ENCODE measurements at regions not wholly inside any gene's neighbourhood (a gene's known extent, or its start where the extent isn't known, plus 50 kb on each side); places are given as distances from the start of the nearest gene placed in this dataset.
A peak's percentile ranks its signal among the peaks of the same experiment; 100 is the strongest.
"Not testable (repeated sequence)": the region's sequence is repeated elsewhere in the genome, so short reads cannot be mapped to it uniquely, and the experiment has no call there.

DNA sequence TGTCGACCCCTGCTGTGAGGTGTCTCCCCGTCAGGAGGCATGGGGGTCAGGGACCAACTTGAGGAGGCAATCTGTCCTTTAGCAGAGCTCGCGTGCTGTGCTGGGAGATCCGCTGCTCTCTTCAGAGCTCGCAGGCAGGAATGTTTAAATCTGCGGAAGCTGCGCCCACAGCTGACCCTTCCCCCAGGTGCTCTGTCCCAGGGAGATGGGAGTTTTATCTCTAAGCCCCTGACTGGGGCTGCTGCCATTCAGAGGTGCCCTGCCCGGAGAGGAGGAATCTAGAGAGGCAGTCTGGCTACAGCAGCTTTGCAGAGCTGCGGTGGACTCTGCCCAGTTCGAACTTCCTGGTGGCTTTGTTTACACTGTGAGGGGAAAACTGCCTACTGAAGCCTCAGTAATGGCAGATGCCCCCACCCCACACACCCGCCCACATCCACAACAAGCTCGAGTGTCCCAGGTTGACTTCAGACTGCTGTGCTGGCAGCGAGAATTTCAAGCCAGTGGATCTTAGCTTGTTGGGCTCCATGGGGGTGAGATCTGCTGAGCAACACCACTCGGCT lies 133.1 kb downstream of the CENPC start:
- not testable (repeated sequence) for DNase-seq

DNA sequence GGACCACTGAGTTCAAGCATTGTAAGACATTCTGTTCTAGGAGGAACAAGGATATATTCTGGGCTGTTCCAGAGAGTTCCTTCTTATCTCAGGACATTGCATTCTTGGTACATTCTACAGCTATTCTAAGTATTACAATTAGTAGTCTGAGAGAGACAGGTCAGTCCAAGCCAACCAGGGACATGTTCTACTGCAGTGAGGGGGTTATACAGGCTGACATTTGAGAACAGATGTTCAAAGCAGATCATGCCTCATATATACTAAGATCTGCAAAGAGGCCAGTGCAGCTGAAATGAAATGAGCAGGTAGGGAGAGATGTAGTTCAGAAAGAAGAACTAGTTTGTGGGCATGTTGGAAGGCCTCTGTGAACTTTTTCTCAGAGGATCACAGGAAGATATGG lies 142.0 kb downstream of the CENPC start:
- no peak for DNase-seq

DNA sequence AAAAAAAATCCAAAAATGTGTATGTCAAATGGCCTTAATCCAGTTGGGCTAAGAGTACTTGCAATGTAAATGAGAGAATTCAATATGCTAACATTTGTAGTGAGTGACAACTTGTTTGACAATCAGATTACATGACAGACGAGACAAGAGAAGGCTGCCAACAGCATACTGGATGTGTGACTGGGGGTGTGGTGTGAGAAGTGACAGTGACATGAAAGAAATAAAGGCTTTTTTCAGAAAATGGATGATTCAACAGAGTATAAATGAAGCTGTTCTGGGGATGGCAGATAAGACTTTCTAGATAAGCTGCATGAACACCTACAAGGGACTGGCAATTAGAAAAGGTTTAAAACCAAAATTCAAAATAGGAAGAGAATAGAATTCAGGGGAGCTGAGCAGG lies 143.4 kb downstream of the CENPC start:
- DNase-seq, result no peak

DNA sequence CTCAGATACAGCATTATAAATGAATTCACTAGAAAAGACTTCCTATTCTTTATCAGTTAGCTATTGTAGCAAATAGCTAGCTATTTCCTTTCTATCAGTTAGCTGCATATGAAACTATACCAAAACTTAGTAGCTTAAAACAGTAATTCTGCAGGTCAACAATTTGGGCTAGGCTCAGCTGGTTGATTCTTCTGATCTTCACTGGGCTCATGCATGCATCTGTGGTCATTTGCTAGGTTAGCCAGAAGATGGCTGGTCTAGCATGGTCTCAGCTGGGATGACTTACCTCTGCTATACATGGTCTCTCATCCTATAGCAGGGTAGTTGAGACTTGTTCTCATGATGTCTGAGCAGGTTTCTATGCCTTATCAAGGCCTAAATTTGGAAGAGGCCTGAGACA lies 147.4 kb downstream of the CENPC start:
- no peak for DNase-seq

DNA sequence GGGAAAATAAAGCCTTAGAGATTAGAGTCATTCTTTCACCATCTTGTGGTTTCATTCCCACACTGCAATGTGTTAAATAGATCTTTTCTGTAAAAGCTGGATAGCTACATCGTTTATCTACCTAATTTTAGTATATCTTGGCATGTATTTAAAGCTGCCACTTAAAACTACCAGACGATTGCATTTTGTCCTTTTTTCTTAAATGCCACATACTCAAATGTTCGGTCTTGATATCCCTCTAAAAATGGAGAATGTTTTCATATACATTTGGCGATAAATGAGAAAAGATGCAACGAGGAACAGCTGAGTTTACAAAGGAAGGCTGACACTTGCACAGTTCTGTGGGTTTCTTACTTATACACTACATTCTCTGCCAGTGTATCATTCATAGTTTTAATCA lies 148.3 kb downstream of the CENPC start:
- DNase-seq, result no peak

DNA sequence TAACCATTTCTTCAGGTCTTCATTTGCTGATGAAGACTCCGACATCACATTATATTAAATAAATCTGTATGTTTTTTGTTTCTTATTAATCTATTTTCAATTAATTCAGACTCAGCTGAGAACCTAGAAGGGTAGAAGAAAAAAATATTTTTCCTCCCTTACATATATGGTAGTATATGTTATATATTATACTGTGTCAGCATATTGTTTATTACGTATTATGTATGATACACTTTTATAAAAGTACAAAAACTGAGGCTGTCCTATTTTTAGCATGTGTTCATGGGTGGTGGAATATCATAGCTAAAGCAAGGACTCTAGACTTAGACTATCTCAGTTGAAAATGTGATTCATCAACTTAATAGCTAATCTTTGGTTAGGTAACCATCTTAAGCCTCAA lies 149.3 kb downstream of the CENPC start:
- no peak for DNase-seq

DNA sequence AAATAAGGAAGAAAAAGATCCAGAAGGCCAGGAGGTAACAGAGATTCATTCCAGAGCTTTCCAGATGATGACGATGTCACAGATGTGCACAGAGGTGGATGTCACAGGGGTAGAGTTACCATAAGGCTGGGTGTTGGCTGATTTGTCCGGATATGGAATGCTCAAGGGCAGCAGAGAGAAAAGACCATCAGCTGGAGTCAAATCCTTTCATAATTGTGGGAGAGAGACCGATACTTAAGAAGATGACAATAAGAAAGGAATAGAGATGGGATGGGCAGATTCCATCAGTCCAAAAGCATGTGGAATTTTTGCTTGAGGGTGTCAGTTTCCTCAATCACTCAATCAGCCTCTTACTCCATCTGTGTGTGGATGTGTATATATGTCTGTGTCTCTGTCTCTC lies 150.4 kb downstream of the CENPC start:
- no peak for DNase-seq

DNA sequence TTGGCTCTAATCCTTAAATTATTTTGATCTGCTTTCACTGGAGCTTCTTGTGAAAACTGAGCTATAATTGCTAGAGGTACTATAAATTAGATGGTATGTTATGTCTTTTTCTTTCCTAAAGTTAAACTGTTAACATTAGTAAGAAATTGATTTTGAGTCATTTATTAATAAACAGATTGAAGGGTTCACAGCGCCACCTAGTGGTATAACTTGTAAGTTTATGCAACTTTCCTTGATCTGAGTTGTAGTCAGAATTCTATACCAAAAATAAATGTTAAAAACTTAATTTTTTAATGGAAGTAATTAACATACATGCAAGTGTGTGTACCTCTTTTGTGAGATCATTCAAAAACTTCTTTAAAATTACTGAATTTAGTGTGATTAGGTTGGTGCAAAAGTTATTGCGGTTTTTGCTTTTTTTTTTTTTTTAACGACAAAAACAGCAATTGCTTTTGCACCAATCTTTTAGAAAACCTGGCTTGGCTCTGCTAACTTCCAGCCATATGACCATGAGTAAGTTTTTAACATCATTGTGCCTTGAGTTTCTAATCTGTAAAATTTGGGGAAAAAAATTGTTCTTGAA lies 151.5 kb downstream of the CENPC start:
- DNase-seq, result peak; percentile 10

DNA sequence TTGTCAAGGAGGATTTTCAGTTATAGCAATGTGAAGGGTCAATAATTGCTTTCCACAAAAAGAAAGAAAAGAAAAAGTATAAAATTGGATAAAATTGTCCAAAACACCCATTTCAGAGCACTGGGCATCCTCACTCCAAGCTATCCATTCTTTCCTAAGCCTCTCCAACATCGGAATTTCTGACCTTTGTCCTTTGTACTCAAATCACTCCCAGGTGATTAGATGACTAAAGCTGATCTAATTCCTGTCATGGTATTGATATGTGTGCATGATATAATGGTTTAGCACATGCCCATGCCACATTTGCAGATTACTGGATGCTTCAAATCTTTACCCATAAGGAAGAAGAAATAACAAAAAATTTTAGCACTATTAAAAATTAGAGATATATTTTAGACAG lies 152.3 kb downstream of the CENPC start:
- DNase-seq, result no peak

DNA sequence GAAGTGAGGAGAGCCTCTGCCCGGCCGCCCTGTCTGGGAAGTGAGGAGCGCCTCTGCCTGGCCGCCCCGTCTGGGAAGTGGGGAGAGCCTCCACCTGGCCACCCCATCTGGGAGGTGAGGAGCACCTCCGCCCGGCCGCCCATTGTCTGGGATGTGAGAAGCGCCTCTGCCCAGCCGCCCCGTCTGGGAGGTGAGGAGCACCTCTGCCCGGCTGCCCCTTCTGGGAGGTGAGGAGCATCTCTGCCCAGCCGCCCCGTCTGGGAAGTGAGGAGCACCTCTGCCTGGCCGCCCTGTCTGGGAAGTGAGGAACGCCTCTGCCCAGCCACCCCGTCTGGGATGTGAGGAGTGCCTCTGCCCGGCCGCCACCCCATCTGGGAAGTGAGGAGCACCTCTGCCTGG lies 163.9 kb downstream of the CENPC start:
- not testable (repeated sequence) for DNase-seq

DNA sequence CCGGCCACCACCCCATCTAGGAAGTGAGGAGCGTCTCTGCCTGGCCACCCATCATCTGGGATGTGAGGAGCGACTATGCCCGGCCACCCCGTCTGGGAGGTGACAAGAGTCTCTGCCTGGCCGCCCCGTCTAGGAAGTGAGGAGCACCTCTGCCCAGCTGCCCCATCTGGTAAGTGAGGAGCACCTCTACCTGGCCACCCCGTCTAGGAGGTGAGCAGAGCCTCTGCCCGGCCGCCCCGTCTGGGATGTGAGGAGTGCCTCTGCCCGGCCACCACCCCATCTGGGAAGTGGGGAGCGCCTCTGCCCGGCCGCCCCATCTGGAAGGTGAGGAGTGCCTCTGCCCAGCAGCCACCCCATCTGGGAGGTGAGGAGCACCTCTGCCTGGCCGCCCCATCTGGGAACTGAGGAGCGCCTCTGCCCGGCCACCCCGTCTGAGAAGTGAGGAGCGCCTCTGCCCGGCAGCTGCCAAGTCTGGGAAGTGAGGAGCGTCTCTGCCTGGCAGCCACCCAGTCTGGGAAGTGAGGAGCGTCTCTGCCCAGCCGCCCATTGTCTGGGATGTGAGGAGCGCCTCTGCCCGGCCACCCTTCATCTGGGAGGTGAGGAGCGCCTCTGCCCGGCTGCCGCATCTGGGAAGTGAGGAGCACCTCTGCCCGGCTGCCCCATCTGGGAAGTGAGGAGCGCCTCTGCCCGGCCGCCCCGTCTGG lies 164.4 kb downstream of the CENPC start:
- DNase-seq, result not testable (repeated sequence)

DNA sequence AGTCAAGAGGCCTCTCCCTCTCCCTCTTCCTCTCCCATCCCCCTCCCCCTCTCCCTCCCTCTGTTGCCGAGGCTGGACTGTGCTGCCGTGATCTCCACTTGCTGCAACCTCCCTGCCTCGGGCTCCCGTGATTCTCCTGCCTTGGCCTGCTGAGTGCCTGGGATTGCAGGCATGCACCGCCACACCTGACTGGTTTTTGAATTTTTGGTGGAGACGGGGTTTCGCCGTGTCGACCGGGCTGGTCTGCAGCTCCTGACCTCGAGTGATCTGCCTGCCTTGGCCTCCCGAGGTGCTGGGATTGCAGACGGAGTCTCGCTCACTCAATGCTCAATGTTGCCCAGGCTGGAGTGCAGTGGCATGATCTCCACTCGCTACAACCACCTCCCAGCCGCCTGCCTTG lies 165.1 kb downstream of the CENPC start:
- no peak for DNase-seq

DNA sequence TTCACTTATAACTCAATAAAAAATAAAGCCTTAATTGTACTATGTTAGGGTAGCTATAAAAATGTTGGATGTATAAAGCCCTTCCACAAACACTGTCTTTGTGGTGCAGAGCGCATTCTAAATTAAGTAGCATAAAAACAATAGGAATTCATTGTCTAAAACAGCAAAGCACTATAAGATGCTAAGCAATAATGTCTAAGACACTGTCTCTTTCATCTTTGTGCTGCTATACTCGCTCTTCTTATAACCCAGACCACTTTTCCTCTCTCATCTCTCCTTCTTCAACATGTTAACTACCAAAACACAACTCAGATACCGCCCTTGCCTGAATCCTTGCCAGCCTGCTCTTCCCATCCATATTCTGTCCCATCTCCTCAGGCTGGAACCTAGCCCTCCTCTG lies 170.0 kb downstream of the CENPC start:
- no peak for DNase-seq

DNA sequence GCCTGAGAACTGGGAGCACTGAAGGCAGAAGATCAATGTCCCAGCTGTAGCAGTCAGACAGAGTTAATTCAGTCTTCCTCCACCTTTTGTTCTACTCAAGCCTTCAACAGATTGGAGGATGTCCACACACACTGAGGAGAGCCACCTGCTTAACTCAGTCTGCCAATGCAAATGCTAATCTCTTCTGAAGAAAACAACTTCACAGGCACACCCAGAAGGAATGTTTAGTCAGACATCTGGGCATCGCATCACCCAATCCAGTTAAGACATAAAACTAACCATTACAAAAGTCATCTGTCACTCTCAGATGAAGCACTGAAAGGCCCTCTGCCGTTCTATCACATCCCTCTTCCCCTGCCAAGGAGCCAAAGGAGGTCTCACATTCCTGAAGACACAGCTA lies 173.7 kb downstream of the CENPC start:
- no peak for DNase-seq

DNA sequence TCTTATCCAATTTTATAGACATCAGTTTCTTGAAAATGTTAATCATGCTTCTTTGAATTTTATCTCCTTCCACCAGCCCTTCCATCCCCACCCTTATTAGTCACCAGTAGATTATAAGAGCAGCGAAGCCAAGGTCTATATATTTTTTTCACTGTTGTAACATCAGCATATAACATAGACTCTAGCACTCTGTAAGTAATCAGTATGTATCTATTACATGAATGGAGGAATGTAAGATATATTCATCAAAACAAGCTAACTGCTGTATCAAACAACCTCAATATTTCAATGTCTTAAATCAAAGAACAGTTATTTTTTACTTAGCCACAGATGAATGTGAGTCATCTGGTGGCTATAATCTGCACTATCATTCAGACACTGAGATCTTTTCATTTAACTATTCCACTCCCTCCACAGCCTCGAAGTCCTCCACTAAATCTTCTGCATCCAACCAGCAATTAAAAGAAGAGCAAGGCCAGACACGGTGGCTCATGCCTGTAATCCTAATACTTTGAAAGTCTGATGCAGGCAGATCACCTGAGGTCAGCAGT lies 178.9 kb downstream of the CENPC start:
- no peak for DNase-seq

DNA sequence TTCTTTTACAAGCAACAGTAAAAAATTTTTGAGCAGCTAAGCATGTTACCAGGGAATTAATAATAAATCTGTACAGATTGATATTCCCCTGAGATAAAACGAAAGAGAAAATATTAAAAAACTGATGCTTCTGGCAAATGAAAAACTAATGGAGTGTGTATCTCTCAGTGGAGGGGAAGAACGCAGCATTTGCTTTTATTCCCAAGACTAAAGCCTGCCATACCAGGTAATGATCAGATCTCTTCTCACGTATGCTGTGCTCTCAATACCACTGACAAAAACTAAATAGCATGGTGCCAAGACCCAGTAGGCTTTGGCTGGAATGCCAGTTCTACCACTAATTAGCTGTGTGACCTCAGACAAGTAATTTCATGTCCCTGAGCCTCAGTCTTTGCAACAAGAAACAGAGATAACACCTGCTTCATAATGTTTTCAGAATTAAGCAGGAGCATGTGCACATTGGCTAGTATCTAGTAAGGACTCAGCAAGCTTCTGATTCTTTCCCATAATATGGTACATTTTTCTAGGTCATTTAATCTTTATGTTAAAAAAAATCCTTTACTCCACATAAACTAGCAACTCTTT lies 179.6 kb downstream of the CENPC start:
- peak; percentile 40 for DNase-seq

DNA sequence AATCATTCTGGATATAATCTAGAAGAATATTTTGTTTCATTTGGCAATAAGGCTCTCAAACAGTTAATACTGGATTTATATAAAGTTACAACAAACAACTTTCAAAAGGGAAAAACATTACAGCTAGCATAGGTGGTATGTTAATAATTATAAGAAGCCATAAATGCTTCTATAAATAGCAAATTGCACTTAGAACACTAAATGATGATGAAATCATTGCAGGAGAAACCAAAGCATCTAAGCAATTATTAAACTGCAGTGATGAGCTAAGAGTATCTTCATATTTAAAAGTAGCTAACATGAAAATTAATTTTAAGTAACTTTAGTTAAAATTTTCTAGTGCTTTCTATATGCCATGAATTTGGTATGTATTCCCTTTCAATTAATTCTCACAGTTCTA lies 189.5 kb downstream of the CENPC start:
- no peak for DNase-seq

DNA sequence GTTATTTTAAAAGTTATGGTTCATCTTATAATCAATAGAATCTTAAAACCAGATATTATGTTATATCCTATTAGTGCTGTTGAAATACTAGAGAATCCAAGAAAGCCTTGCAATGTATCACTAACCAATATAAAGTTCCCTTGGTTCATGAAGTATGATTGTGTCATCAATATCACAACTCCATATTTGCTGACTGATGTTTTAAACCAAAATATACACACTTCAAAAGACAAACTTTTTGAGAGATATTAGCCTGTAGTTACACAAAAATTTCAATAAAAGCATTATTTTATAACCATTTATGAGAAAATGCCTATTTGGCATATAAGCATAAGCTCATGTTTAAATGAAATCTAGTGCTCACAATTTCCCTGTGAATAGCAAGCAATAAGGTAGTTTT lies 198.6 kb downstream of the CENPC start:
- no peak for DNase-seq

DNA sequence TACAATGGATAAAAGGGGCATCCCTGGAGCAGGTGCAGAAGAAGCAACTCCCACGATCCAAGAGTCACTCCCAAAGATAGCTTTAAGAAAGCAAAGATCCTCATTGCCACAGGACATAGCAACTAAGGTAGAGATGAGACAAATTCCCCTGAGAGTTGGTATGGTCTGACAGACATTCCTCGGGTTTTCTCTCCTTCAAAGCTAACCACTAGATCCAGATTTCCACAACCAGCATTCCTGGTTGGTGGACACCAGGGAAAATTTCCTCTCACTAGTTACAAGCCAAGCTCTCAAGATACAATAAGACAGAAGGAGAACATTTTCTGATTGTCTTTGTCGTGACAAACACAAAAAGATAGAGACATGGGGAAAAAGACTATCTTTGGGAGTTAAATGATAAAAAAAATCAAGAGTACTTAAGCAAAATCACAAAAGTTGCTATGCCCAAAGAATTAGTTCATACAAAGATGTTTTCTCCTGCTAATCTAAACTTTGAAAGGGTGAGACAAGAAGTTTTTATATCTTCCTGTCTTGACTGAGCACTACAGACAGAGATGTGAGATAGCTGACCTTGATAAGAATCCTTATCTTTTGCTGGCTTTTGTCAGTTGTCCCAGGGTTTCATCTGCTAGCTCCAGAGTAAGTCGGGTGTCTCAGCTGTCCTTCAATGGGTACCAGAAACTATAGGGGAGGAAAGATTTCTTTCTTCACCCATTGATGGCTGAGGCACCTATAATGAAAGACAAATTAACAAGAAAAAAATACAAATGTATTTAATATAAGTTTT lies 200.5 kb downstream of the CENPC start:
- no peak for DNase-seq

DNA sequence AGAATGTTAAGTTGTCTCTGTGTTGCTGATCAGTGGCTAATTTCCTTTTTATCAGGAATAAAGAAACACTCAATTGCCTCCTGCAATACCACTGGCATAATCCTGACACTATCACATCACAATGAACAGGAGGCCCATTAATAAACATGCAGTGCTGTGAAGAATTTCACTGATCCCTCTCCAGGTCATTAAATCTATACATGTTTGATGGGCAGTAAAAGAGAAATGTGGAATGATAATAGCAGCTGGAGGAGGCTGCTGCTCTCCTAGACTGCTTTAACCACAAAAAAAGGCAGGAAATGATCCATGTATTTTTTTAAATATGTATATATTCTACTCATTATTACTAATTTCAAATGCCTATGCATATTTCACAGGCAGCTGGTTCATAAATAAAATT lies 202.1 kb downstream of the CENPC start:
- no peak for DNase-seq

DNA sequence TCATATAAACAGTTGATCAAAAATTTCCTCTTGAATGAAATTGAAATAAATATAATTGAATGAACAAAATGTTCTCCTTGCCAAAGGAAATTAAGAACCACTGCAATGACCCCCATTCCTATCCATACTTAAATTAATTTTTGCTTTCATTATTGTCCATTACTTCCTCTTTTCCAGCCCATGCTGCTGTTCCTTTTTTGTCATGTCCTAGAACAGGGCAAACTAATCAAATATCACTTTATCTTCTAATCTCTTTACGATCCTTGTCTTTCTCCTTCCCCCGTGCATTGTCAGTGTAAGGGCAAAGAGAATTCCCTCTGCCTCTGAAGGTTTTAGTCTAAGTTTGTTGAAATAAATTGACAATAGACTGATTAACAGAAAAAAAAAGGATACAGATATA lies 203.0 kb downstream of the CENPC start:
- no peak for DNase-seq

DNA sequence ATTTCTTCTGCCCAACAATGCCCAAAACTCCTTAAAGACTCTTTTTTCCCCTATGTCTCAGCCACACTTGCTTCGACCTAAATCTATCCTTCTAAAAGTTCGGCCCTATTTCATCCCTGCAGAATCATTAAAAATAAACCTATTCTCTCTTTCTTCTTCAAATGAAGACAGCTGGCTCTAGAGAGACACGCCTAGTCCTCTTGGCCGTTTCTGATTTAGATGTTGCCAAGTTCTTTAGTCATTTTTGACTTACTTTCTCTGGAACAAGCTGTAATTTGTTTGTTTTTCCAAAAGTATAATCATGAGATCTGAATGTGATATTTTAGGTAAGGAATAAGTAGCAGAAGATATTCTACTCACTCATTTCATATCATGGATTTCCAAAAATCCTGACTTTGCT lies 211.6 kb downstream of the CENPC start:
- DNase-seq, result no peak

DNA sequence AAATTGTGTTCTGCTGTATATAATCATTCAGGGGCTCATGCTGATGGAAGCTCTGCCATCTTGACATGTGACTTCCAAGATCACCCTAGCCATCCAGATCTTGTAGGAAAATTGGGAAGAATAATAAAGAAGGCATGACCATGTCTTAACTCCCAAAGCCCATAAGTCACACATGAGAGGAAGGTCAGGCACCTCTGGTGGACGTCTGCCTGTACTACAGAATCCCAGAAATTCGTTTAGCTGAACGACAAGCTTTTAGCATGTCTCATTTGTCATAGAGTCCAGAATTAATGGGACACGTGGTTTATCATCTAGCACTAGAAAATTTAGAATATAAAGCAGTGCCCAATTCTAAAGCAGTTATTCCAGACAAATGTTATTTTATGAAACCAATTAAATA lies 212.7 kb downstream of the CENPC start:
- DNase-seq, result no peak
